ENCODE measurements at regions not wholly inside any gene's neighbourhood (a gene's known extent, or its start where the extent isn't known, plus 50 kb on each side); places are given as distances from the start of the nearest gene placed in this dataset.
A peak's percentile ranks its signal among the peaks of the same experiment; 100 is the strongest.
"Not testable (repeated sequence)": the region's sequence is repeated elsewhere in the genome, so short reads cannot be mapped to it uniquely, and the experiment has no call there.

DNA sequence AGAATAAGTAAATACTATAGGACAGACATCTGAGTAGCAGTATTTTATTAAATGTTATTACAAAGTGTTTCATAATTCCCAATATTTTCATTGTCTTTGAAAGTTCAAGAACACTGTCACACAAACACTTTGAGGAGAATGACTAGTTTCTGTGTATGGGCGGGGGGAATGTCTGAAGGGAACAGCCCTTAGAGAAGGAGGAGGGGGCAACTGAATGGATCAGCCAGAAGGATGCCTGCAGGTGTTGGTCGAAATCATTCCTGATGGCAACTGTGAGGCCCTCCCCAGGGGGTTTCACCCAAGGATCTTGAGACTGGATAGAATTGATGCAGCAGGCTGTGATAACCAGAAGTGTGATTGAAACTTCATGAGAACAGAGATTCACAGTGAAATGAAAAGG, 223.2 kb upstream of the C1orf87 start:
- DNase-seq, result no peak

DNA sequence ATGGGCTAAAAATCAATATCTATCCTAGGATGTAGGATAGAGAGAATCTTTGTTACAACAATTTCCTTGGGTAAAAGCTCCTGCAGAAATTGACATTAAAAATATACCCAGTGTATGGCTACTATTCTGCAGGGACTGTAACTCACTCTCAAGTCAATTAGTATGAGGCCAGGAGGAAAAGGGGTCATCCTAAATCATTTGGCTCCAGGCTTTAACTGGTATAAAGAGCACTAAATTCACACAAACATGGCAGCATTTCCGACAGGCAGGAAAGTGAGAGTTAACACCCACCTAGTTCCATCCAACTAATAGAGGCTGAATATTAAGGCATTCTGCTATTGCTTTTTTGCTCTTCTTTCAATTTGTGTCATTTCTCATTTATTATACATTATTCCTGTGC, 218.6 kb upstream of the C1orf87 start:
- DNase-seq, result no peak

DNA sequence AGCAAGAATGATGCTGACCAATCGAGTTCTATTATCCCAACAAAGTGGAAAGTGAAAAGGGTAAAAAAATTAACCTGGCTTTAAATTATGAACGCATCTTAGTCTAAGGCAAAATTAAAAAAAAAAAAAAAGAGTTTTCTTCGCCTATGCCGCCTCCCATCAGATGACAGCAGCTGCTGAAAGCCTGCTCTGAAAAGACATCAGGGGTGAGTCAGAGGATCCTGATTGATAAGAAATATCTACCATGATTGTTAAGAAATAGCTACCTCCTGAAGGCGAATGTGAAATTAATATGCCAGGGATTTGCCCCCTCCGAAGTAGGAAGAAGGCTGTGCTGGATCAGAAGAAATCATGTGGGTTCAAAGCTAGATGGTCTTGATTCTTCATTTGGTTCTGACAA, 216.8 kb upstream of the C1orf87 start:
- no peak for DNase-seq

DNA sequence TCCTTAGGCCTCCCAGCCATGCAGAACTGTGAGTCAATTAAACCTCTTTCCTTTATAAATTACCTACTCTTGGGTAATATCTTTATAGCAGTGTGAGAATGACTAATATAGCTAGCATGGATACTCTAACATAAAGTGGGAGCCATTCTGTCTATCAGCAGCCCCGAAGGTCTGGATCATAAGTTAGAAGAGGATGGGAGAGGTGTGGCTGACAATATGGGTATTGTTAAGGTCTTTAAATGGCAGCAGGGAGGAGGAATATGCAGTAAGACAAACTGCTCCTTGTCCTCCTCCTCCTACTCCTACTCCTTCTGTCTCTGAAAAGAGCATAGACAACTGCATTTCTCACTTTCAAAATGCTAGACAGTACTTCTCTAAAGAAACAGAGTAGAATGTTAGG, 214.0 kb upstream of the C1orf87 start:
- no peak for DNase-seq

DNA sequence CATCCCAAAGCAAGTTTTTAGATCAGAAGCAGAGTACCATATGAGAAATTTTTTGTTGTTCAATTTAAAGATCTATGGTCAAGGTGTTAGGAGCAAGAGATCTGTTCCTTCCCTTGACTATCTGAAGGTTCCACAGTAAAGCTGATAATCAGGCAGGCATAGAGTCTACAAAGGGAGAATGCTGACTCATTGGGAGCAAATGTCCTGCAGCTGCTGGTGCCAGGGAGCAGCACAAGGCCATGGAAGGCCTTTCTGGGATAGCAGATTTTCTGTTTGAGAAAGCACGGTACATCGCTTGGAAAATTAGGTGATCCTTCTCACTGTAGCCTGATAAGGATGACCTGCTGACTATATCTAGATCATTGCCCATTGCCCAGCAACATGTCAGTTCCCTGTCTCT, 210.1 kb upstream of the C1orf87 start:
- no peak for DNase-seq

DNA sequence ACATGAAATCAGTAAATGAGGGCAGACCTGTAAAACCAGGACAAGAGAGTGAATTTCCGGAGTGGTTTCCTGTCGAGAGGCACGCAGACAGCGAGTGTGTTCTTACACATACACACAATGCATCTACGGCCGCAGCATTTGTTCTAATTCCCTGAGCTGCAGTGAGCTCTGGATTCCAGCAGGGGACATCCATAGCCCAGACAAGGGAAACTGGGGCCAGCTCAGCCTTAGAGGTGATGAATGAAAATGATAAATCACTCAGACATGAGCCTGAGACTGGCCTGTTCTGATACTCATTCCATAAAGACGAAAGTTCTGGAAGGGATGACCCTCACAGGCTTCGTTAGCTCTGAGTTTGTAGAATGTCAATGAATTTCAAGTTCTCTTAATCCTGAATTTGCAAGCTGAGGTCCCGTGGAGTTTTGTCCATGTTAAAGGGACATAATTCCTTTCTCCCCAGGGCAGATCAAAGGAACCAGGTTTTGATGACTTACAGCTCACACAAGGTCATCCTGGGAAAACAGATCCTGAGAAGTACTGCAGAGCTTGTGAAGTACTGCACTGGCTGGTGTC, 207.9 kb upstream of the C1orf87 start:
- DNase-seq, result peak; percentile 91

DNA sequence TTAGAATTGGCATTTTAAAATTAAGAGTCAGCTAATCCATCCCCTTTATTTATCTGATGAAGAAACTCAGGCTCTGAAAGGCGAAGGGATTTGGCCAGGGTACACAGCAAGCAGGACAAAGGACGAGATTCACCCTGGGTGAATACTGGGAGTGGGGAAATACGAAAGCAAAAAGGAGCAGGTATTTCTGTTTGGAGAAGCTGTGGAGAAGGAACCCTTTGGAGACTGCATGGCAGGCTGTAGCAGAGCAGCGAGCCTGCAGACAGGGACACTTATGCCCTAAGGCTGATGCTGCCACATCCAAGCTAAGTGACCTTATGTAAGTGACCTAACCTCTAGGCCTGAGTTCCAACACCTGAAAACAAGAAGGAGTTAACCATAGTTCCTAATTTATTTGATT, 207.2 kb upstream of the C1orf87 start:
- no peak for DNase-seq

DNA sequence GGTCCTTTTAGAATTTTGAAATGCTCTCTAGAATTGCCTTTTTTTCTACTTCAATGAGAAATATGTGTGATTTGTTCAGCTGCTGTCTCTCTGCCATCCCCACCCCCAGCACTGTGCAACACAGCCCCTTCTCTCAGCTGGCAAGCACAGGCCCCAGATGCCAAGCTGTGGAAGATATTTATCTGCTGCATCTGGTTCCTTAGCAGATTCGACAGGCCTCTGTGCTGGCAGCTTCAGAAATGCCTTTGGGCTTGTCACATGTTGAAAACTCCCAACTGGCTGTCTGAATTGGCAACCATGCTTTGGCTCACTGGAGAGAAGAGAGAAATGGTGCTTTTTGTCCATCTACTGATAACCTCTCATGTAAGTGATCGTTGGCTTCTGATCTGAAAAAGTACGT, 206.7 kb upstream of the C1orf87 start:
- no peak for DNase-seq

DNA sequence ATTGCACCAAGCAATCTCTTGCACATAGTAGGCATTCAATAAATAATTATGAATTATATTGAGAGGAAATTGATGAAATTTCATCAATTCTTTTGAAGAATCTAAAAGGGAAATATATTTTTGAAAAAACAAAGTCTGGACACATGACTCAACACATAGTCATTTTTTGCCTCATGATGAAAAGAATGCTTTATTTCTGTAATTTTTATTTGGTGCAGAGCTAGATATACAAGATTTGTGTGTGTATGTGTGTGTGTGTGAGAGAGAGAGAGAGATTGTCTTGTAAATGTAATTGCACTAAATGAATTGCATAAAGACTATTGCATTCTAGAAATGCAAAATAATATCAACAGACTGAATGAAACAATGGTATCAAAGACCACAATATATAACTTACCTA, 206.2 kb upstream of the C1orf87 start:
- DNase-seq, result no peak

DNA sequence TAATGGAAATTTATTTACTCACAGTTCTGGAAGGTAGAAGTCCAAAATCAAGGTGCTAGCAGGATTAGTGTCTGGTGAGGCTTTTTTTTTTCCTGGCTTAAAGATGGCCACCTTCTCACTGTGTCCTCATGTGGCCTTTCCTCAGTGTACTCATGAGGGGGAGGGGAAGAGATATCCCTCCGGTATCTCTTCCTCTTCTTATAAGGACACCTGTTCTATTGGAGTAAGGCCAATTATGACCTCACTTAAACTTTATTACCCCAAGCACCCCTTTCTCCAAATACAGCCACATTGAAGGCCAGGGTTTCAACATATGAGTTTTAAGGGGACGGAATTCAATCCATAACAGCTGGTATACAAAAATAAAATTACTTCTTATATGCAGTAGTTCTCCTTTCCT, 203.7 kb upstream of the C1orf87 start:
- no peak for DNase-seq

DNA sequence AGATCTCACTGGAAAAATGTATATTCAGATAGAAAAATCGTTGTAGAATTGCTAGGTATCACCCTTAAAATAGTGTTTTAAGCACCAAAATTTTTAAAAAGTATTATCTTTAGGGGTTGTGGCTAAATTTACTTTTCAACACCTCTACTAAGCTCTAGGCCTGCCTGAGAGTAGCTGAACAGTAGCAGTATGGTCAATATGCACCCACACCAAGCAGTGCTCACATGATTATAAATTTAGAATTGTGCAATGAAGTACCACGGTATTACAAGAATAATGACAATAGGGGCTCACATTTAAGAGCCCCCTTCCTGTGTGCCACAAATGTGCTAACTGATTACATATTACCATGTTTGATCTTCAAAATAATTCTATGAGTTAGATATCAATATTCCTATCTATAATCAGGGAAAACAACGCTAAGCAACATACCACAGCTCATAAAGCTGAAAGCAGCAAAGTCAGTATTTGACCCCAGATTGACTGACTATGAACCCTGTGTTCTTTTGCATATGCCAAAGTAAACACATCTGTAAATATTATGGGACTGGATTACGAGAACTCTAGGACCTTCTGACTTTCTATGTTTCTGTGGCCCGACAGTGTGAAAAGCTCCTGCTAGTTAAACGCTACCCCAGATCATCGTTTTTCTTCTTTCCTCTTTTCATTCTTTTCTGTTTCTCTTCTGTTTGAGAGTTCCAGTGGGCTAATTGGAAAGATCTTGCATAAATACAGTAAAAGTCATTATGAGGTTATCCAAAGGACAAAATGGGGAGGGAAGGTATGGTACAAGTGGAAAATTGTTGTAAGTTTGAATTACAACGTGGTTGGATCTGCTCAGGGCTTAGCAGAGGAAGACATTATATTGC, 201.1 kb upstream of the C1orf87 start:
- no peak for DNase-seq

DNA sequence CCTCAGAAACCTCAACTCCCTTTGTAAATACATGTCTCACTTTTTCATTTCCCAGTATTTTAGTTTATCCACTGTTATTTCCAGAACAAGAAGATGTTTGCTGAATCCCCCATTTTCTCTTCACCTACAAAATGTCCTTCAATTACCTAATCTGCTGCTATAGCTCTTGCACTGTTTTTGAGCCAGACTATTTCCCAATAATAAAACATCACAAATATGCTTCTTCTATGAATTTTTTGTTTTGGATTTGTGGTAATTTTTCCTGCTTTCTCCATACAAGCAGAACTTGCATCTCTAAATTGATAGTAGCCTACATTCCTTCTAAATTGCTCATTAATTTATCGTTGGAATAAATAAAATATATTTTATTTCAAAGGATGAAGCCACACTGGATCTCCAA, 199.6 kb upstream of the C1orf87 start:
- no peak for DNase-seq

DNA sequence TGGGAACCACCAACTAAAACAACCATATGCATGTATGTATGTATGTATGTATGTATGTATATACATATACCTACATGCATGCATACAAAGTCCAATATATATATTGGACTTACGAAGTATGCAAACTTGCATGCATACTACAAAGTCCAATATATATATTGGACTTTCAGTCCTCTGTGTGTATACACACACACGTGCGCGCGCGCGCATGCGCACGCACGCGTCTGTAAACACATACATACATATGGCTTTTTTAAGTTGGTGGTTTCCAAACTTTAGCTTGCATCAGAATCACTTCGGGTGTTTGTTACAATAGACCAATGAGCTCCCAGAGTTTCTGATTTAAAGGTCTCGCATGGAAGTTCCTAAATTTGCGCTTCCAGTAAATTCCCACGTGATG, 197.5 kb upstream of the C1orf87 start:
- no peak for DNase-seq

DNA sequence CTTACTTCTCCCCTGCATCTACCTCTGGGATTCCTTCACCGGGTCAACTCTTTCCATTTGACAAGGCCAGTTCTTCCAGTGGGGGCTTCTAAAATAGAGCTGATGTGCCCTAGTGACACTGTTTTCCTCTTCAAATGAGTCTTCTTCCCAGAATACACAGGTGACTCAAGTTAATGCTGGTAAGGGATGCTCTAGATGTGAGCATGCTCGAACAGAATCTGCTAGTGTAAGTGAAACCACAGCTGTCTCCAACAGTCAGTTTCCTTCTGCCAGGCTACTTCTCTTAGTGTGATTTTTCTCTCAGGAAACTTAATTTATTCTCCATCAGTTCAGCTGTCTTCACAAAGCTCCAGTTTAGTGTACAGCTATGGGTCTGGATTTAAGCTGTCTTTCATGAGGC, 194.9 kb upstream of the C1orf87 start:
- DNase-seq, result no peak

DNA sequence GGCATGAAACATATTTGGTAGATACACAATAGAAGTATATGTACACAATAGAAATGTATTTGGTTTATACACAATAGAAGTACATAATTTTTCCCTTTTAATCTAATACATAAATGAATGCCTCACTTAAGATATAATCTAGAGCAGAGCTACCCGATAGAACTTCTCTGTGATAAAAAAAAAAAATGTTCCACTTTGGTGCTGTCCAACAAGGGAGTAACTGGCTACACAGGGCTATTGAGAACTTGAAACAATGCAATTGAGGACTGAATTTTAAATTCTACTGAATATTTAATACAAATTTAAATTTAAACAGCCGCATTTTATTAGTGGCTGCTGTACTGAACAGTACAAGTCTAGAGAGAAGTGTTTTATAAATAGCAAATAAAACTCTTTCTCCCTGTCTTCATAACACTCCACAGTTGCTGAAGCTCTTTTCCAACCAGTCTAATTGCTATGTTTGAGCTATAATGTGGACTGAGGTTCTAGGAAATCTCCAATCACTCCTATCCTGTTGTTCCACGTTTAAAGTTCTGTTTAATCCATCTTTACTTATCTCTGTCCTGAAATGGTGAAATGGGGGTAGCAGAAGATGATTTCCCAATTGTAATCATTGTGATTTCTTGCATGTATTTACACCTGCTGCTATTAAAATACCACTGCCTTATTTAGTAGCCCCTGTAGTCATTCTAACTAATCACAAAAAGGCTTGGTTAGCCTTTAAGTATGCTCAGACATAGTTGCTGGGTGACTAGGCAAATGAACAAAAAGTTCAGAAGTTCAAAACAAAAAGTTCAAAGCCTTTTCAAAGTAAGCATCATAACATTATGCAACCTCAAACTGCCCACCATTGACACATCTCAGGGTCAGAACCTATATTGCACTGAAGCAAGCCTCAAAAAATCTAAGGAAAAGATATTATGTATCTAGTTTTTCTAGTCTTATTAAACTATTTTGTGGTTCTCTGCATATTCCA, 192.3 kb upstream of the C1orf87 start:
- DNase-seq, result no peak

DNA sequence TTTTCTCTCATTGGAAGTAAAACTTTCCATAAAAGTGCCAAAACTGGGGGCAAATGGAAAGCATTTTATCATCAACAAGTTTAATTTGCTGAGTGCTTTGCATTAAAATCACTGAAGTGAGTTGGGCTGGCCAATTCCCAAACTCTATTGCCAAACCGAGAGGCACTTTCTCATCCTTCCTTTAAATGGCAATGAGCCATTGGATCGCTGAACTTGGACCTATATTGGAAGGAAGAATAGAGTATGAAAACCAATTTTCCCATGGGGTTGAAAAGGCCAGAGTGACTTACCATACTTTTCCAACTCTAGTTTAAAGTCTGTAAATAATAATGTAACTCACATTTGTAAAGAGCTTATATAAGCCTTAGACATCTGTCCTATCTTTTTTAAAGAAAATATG, 189.1 kb upstream of the C1orf87 start:
- no peak for DNase-seq

DNA sequence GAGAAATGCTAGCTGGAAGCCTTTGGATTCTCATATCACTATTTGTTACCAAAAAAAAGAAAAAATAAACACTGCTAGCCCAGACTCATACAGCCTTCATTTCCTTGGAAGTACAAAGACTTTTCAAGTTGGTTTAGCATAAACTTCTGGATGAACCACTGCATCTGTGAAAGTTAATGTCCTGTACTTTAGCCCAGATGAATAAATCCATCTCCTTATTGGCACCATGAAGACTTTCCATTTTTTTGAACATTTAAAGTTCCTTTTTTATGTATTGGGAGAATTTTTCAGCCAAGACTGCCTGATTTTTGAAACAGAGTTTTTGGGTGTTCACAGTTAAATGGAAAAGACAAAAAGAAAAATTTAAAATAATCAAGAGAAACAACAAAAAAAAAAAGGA, 184.0 kb upstream of the C1orf87 start:
- DNase-seq, result no peak

DNA sequence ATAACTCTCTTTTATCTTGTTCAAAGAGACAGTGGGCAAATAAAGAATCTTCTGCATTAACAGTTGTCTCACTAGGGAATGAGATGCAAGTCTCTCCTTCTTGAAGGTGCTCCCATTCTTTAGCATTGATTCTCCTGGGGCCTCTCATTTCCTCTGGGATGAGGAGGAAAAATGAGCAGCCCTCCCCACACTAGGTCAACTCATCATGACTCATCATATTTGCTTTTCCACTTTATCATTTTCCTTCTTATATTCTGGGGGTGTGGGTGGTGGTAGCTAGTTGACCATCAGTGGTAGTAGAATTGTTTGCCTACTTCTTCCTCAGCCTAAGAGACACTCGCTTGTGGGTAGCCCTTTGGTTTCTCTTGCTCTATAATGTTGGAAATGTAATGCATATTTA, 182.0 kb upstream of the C1orf87 start:
- DNase-seq, result no peak

DNA sequence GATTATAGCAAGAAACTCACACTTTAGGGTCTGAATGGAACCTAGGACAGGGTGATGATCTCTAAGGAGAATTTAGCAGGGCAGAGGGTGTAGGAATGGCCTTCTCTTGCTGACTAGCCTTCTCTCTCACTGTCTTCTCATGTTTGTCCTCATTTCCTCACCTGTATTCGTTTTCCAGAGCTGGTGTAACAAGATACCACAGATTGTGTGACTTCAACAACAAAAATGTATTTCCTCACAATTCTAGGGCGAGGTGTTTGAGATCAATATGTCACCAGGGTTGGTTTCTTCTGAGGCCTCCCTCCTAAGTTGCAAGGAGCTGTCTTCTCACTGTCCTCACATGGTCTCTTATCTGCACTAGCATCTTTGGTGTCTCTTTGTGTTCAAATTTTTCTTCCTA, 177.9 kb upstream of the C1orf87 start:
- no peak for DNase-seq

DNA sequence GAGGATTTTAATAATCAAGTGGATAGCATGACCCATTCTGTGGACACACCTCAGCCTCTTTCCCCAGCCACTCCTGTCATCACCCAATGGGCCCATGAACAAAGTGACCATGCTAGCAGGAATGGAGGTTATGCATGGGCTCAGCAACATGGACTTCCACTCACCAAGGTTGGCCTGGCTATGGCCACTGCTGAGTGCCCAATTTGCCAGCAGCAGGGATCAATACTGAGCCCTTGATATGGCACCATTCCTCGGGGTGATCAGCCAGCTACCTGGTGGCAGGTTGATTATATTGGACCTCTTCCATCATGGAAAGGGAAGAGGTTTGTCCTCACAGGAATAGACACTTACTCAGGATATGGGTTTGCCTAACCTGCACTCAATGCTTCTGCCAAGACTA, 173.9 kb upstream of the C1orf87 start:
- not testable (repeated sequence) for DNase-seq

DNA sequence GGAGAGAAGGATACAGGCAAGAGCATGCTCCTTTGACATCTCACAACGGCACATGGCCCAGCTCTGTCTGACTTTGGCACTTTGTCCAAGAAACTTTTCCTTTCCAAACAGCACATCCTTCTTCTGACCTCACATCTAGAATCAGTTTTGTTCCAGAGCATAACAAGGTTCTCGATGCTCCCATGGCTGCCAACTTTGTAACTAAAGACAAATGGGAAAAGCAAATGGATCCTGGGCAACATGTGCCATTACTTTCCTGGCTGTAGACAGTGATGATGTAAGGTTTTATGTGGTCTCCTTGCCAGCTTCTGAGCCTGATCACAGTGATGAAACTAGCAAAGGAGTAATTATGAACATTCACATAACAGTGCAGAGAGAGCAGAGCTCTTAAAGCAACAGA, 171.8 kb upstream of the C1orf87 start:
- DNase-seq, result no peak

DNA sequence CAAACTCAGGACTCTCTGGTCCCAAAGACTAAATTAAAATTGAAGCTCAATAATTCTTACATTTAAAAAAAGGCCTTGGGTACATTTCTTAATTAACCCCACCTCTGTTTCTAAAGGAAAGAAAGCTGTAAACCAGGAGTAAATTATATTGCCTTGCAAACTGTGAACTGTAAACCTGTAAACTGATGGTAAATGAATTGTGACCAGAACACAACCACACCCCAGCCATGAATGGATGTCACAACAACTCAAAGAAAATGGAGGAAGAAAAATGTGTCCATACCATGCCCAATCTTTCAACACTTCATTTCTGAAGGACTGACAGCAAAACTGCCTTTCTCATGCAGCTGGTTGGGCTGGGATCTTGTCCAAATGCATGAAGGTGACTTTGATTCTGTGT, 171.3 kb upstream of the C1orf87 start:
- DNase-seq, result no peak

DNA sequence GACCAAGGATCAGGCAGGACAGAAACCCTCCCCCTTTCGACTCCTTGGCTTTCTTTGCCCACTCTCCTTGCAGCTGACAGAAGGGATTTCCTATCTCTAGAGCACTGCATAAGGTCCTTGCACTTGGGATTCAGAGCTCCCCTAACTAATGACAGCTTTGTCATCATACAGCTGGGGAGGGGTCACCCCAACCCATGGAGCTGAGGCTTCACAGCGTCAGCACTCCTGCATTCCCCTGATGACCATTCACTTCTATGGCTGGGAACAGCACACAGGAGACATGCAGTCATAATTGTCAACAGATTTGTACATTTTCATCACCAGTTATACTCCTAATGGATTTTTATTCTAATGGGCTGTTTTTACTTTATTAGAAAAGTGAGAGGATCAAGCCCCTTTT, 161.7 kb upstream of the C1orf87 start:
- no peak for DNase-seq

DNA sequence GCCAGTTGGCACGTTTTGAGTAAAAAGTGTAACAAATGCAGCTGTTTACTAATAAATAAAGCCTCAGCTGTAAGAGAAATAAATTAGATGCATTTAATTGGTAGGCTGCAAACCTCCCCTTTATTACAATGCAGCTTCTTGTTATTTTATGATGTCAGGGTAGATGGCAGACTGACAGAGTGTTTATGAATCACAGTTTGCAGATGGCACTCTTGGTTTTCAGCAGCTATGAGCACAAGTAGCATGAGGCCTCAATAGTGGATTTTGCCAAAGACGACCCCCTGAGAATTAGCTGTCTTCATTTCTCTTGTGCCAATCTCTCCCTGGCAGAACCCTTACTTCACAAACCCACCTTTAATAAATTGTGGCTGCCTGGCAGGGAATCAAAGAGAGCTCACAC, 161.2 kb upstream of the C1orf87 start:
- DNase-seq, result no peak
